ENCODE measurements at regions not wholly inside any gene's neighbourhood (a gene's known extent, or its start where the extent isn't known, plus 50 kb on each side); places are given as distances from the start of the nearest gene placed in this dataset.

DNA sequence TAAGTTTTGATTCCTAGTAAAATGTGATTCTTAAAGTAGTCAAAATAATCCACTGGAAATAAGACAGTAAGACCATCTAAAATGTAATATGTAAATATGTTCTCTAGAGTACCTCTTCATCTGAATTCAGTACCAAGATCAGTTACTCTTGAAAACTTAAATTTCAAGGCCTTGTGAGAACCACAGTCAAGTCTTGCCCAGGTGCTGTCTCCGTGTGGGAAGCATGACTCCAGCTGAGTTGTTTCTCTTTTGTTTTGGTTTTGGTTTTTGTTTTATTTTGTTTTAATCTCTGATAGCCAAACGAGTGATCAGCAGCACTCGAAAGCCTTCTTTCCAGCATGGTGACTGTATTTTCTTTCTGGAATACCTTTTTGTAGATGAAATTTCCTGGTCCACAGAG is 907.0 kb downstream of the KCNJ18 start:
- ChIA-PET CTCF (no interaction called here), POLR2A (no interaction called here), RAD21 (ENCODE audit: low non-redundant PET in 1 of 2, low total read pairs in 2 of 2, uncharacterized antibody in 2 of 2, unreplicated experiment in 2 of 2) (no interaction called here)
- Histone ChIP-seq H3K79me2 (ENCODE audit: insufficient read depth, low read length) (no peaks in the 10 kb centered on the region), H4K20me1 (ENCODE audit: insufficient read depth) (no peaks in the 10 kb centered on the region), H3K9me3 (ENCODE audit: control insufficient read depth in 1 of 2, insufficient read depth in 1 of 2, low read depth in 1 of 2, low read length in 2 of 2) (peaks cover 0 to 13% of the 10 kb centered on the region in 2 experiments; a peak in 1 of 4 replicates), H3K27ac (ENCODE audit: low read depth, low read length) (no peak overlapping the region), H3K9ac (ENCODE audit: low read length) (no peak overlapping the region), H3K4me1 (ENCODE audit: control insufficient read depth in 1 of 2, insufficient read depth in 2 of 2, low read length in 2 of 2) (no peaks in the 10 kb centered on the region), H3K9me2 (ENCODE audit: insufficient read depth) (no peaks in the 10 kb centered on the region), H3K4me3 (replicated peaks in 1 of 2; ENCODE audit: low read depth in 1 of 2, low read length in 2 of 2) (no peak overlapping the region), H3K27me3 (ENCODE audit: insufficient read depth, low read length) (no peaks in the 10 kb centered on the region), H2AFZ (ENCODE audit: low read depth, low read length, poor library complexity, severe bottlenecking) (no peak overlapping the region), H3K4me2 (ENCODE audit: low read length) (no peak overlapping the region), H3K36me3 (ENCODE audit: control insufficient read depth in 1 of 2, insufficient read depth in 2 of 2, low read length in 2 of 2) (no peaks in the 10 kb centered on the region)
- intact Hi-C loops (cut with micrococcal nuclease), result loop anchor here (10.0 kb wide), 1 partner anchor 45 kb away; no protein-coding TSS in a partner anchor
- no TSS peak for BruUV-seq (replicated peaks)
- DNase-seq (ENCODE audit: low read depth, low spot score) (no peak), ATAC-seq (no peak)
- TF ChIP-seq, protein P1, sequence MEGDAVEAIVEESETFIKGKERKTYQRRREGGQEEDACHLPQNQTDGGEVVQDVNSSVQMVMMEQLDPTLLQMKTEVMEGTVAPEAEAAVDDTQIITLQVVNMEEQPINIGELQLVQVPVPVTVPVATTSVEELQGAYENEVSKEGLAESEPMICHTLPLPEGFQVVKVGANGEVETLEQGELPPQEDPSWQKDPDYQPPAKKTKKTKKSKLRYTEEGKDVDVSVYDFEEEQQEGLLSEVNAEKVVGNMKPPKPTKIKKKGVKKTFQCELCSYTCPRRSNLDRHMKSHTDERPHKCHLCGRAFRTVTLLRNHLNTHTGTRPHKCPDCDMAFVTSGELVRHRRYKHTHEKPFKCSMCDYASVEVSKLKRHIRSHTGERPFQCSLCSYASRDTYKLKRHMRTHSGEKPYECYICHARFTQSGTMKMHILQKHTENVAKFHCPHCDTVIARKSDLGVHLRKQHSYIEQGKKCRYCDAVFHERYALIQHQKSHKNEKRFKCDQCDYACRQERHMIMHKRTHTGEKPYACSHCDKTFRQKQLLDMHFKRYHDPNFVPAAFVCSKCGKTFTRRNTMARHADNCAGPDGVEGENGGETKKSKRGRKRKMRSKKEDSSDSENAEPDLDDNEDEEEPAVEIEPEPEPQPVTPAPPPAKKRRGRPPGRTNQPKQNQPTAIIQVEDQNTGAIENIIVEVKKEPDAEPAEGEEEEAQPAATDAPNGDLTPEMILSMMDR (IDR thresholded peaks at IDR 0.05 in 2 of 3, conservative IDR thresholded peaks at IDR 0.05 in 1 of 3; ENCODE audit: borderline replicate concordance in 1 of 3, insufficient read depth in 1 of 3, low read depth in 2 of 3, low read length in 2 of 3), result no peak
- TF ChIP-seq ELF1 (IDR thresholded peaks at IDR 0.05; ENCODE audit: borderline replicate concordance, low read depth), result no peak
- no peak for TF ChIP-seq POLR2AphosphoS5 (IDR thresholded peaks at IDR 0.05; ENCODE audit: low read depth, low read length)
- TF ChIP-seq ZFX (IDR thresholded peaks at IDR 0.05), result no peak
- TF ChIP-seq CEBPB (IDR thresholded peaks at IDR 0.05; ENCODE audit: low read depth), result no peak
- TF ChIP-seq EZH2 (IDR thresholded peaks at IDR 0.05), result no peak
- no peak for TF ChIP-seq SP1 (IDR thresholded peaks at IDR 0.05; ENCODE audit: low read depth)
- TF ChIP-seq SIN3A (IDR thresholded peaks at IDR 0.05; ENCODE audit: low read depth), result no peak
- no peak for TF ChIP-seq ZNF274 (IDR thresholded peaks at IDR 0.05; ENCODE audit: low read depth, low read length)
- TF ChIP-seq POLR2A (IDR thresholded peaks at IDR 0.05; ENCODE audit: borderline replicate concordance, extremely low read depth, insufficient read depth, insufficient read length), result no peak
- no peak for TF ChIP-seq SRF (IDR thresholded peaks at IDR 0.05; ENCODE audit: low read depth)
- TF ChIP-seq, protein P2, sequence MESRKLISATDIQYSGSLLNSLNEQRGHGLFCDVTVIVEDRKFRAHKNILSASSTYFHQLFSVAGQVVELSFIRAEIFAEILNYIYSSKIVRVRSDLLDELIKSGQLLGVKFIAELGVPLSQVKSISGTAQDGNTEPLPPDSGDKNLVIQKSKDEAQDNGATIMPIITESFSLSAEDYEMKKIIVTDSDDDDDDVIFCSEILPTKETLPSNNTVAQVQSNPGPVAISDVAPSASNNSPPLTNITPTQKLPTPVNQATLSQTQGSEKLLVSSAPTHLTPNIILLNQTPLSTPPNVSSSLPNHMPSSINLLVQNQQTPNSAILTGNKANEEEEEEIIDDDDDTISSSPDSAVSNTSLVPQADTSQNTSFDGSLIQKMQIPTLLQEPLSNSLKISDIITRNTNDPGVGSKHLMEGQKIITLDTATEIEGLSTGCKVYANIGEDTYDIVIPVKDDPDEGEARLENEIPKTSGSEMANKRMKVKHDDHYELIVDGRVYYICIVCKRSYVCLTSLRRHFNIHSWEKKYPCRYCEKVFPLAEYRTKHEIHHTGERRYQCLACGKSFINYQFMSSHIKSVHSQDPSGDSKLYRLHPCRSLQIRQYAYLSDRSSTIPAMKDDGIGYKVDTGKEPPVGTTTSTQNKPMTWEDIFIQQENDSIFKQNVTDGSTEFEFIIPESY (IDR thresholded peaks at IDR 0.05; ENCODE audit: extremely low read depth, insufficient replicate concordance, low read length), result no peak
- no peak for TF ChIP-seq FOSL1 (IDR thresholded peaks at IDR 0.05; ENCODE audit: low read depth)
- TF ChIP-seq, protein P3, sequence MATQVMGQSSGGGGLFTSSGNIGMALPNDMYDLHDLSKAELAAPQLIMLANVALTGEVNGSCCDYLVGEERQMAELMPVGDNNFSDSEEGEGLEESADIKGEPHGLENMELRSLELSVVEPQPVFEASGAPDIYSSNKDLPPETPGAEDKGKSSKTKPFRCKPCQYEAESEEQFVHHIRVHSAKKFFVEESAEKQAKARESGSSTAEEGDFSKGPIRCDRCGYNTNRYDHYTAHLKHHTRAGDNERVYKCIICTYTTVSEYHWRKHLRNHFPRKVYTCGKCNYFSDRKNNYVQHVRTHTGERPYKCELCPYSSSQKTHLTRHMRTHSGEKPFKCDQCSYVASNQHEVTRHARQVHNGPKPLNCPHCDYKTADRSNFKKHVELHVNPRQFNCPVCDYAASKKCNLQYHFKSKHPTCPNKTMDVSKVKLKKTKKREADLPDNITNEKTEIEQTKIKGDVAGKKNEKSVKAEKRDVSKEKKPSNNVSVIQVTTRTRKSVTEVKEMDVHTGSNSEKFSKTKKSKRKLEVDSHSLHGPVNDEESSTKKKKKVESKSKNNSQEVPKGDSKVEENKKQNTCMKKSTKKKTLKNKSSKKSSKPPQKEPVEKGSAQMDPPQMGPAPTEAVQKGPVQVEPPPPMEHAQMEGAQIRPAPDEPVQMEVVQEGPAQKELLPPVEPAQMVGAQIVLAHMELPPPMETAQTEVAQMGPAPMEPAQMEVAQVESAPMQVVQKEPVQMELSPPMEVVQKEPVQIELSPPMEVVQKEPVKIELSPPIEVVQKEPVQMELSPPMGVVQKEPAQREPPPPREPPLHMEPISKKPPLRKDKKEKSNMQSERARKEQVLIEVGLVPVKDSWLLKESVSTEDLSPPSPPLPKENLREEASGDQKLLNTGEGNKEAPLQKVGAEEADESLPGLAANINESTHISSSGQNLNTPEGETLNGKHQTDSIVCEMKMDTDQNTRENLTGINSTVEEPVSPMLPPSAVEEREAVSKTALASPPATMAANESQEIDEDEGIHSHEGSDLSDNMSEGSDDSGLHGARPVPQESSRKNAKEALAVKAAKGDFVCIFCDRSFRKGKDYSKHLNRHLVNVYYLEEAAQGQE (IDR thresholded peaks at IDR 0.05; ENCODE audit: low read depth), result no peak
- no peak for TF ChIP-seq TCF7L2 (IDR thresholded peaks at IDR 0.05; ENCODE audit: borderline replicate concordance, extremely low read depth, insufficient read depth, insufficient read length)
- no peak for TF ChIP-seq EGR1 (IDR thresholded peaks at IDR 0.05; ENCODE audit: low read depth)
- TF ChIP-seq JUND (IDR thresholded peaks at IDR 0.05), result no peak

Data from HCT116 (cell line).